IMR-90 (cell line): ENCODE measurements at regions not wholly inside any gene's neighbourhood (a gene's known extent, or its start where the extent isn't known, plus 50 kb on each side); places are given as distances from the start of the nearest gene placed in this dataset.

ENCODE experiments used
- ATAC-seq: fragments of 200-7000 bp; cut with Tn5 transposase; 2 replicates; pipeline ENCODE4 v1.9.1; 2020; ENCODE audit warnings: low read depth, mild to moderate bottlenecking, moderate library complexity
- BruUV-seq: library from RNA; stranded (reverse); fragments of 400-500 nt; replicated peaks from 2 replicates; lab custom pipeline; 2021; lab: Mats Ljungman, UMichigan
- CTCF ChIA-PET: fragments of 300-600 bp; formaldehyde crosslinking; extraction: SDS; loops from one replicate; lab custom pipeline; 2021; ENCODE audit warnings: antibody characterized with exemption; lab: Yijun Ruan, JAX
- POLR2A ChIA-PET: fragments of 300-600 bp; sonication (Branson Sonifier 250); formaldehyde crosslinking; loops from one replicate; lab custom pipeline; 2022; ENCODE audit warnings: antibody characterized with exemption; ENCODE audit not compliant: unreplicated experiment; lab: Charles Lee
- DNase-seq: peaks from one replicate; pipeline ENCODE4 v3.0.0; 2013
- H2AFZ ChIP-seq: replicated peaks from 2 replicates; pipeline ENCODE3; 2013; ENCODE audit warnings: low read length, mild to moderate bottlenecking; ENCODE audit not compliant: poor library complexity
- H2AK5ac ChIP-seq: 2 replicates; pipeline ENCODE4 v1.6.1; 2013; ENCODE audit warnings: low read depth, low read length, inconsistent platforms
- H2AK9ac ChIP-seq: replicated peaks from 2 replicates; pipeline ENCODE3; 2013; ENCODE audit warnings: mild to moderate bottlenecking, low read depth, low read length, moderate library complexity; ENCODE audit not compliant: poor library complexity
- H2BK120ac ChIP-seq: 2 replicates; pipeline ENCODE4 v1.6.1; 2013; ENCODE audit warnings: low read depth, low read length, inconsistent platforms
- H2BK15ac ChIP-seq: 3 replicates; pipeline ENCODE4 v1.6.1; 2013; ENCODE audit warnings: low read depth, low read length, inconsistent platforms
- H2BK20ac ChIP-seq: 2 replicates; pipeline ENCODE4 v1.6.1; 2013; ENCODE audit warnings: low read depth, mild to moderate bottlenecking, inconsistent platforms, low read length, moderate library complexity
- H2BK5ac ChIP-seq: 2 replicates; pipeline ENCODE4 v1.6.1; 2013; ENCODE audit warnings: mild to moderate bottlenecking, low read depth, low read length, inconsistent platforms; ENCODE audit not compliant: poor library complexity, severe bottlenecking
- H3K14ac ChIP-seq: replicated peaks from 2 replicates; pipeline ENCODE4 v1.6.1; 2013; ENCODE audit warnings: low read depth, low read length, inconsistent platforms
- H3K18ac ChIP-seq: 2 replicates; pipeline ENCODE4 v1.6.1; 2013; ENCODE audit warnings: low read depth, low read length, control low read depth
- H3K23ac ChIP-seq: 2 replicates; pipeline ENCODE4 v1.6.1; 2013; ENCODE audit warnings: low read depth, low read length, inconsistent platforms
- H3K27ac ChIP-seq: 2 replicates; pipeline ENCODE4 v1.5.1; 2013; ENCODE audit warnings: mild to moderate bottlenecking, control low read depth, low read length; ENCODE audit not compliant: insufficient read depth
- H3K27me3 ChIP-seq: 2 replicates; pipeline ENCODE4 v1.6.1; 2013; ENCODE audit warnings: low read length; ENCODE audit not compliant: control insufficient read depth, insufficient read depth
- H3K36me3 ChIP-seq: 2 replicates; pipeline ENCODE4 v1.6.1; 2013; ENCODE audit warnings: low read length, mixed read lengths; ENCODE audit not compliant: control insufficient read depth, insufficient read depth
- H3K4ac ChIP-seq: 2 replicates; pipeline ENCODE4 v1.6.1; 2013; ENCODE audit warnings: low read depth, low read length, inconsistent platforms
- H3K4me1 ChIP-seq: 2 replicates; pipeline ENCODE4 v1.6.1; 2013; ENCODE audit warnings: low read length, mixed read lengths; ENCODE audit not compliant: control insufficient read depth, insufficient read depth
- H3K4me2 ChIP-seq: 2 replicates; pipeline ENCODE4 v1.6.1; 2013; ENCODE audit warnings: low read depth, mild to moderate bottlenecking, control low read depth, low read length, moderate library complexity
- H3K4me3 ChIP-seq: 2 replicates; pipeline ENCODE4 v1.5.1; 2013; ENCODE audit warnings: low read depth, mild to moderate bottlenecking, control low read depth, low read length, moderate library complexity; ENCODE audit not compliant: insufficient read depth
- H3K56ac ChIP-seq: 2 replicates; pipeline ENCODE4 v1.6.1; 2013; ENCODE audit warnings: low read length, inconsistent platforms; ENCODE audit not compliant: insufficient read depth; ENCODE audit errors: extremely low read depth
- H3K79me1 ChIP-seq, 2 experiments: 2 replicates each; pipeline ENCODE4 v1.6.1; 2013; ENCODE audit warnings: low read length in 2 of 2, inconsistent platforms in 1 of 2, low read depth in 1 of 2
- H3K9ac ChIP-seq: 2 replicates; pipeline ENCODE4 v1.6.1; 2013; ENCODE audit warnings: low read depth, low read length, control low read depth
- H3K9me1 ChIP-seq: 2 replicates; pipeline ENCODE4 v1.6.1; 2013; ENCODE audit warnings: low read length, inconsistent platforms; ENCODE audit not compliant: insufficient read depth
- H3K9me3 ChIP-seq: 2 replicates; pipeline ENCODE4 v1.6.1; 2013; ENCODE audit warnings: low read length; ENCODE audit not compliant: control insufficient read depth, insufficient read depth
- H4K20me1 ChIP-seq: 2 replicates; pipeline ENCODE4 v1.6.1; 2013; ENCODE audit warnings: low read length, inconsistent platforms; ENCODE audit not compliant: insufficient read depth
- H4K5ac ChIP-seq: 2 replicates; pipeline ENCODE4 v1.6.1; 2013; ENCODE audit warnings: mild to moderate bottlenecking, low read depth, low read length, control low read depth
- H4K8ac ChIP-seq, 2 experiments: 2 replicates each; pipeline ENCODE4 v1.6.1; 2013; ENCODE audit warnings: low read depth in 2 of 2, low read length in 2 of 2, control low read depth in 1 of 2, inconsistent platforms in 1 of 2
- H4K91ac ChIP-seq: 2 replicates; pipeline ENCODE4 v1.6.1; 2013; ENCODE audit warnings: low read depth, low read length, inconsistent platforms; ENCODE audit not compliant: insufficient read depth
- BHLHE40 ChIP-seq: fragments of 150-350 bp; IDR thresholded peaks from 2 replicates; pipeline ENCODE4 v1.6.1; 2016; ENCODE audit warnings: mild to moderate bottlenecking, low read depth, low read length
- CEBPB ChIP-seq: IDR thresholded peaks from 2 replicates; pipeline ENCODE4 v1.6.1; 2012; ENCODE audit warnings: low read depth, low read length, improper control_type of control experiment
- CHD1 ChIP-seq: IDR thresholded peaks from 2 replicates; pipeline ENCODE4 v1.6.1; 2012; ENCODE audit warnings: low read depth, low read length, improper control_type of control experiment
- CTCF ChIP-seq: conservative IDR thresholded peaks from 2 replicates; pipeline ENCODE4 v1.5.1; 2012; ENCODE audit warnings: mild to moderate bottlenecking, low read depth, low read length, improper control_type of control experiment
- ELK1 ChIP-seq: fragments of 150-350 bp; IDR thresholded peaks from 2 replicates; pipeline ENCODE4 v1.6.1; 2016; ENCODE audit warnings: low read depth, mild to moderate bottlenecking, low read length, moderate library complexity, borderline replicate concordance
- FOS ChIP-seq: fragments of 150-350 bp; IDR thresholded peaks from 2 replicates; pipeline ENCODE4 v1.6.1; 2016; ENCODE audit warnings: low read depth, low read length
- MAFK ChIP-seq: IDR thresholded peaks from 2 replicates; pipeline ENCODE4 v1.6.1; 2012; ENCODE audit warnings: low read depth, low read length, improper control_type of control experiment
- MAZ ChIP-seq: IDR thresholded peaks from 2 replicates; pipeline ENCODE4 v1.6.1; 2012; ENCODE audit warnings: low read depth, mild to moderate bottlenecking, low read length, improper control_type of control experiment, moderate library complexity, borderline replicate concordance
- MXI1 ChIP-seq: IDR thresholded peaks from 2 replicates; pipeline ENCODE4 v1.6.1; 2012; ENCODE audit warnings: low read depth, mild to moderate bottlenecking, low read length, moderate library complexity, borderline replicate concordance
- NFE2L2 ChIP-seq: fragments of 150-350 bp; IDR thresholded peaks from 2 replicates; pipeline ENCODE4 v1.6.1; 2016; ENCODE audit warnings: low read depth, mild to moderate bottlenecking, low read length
- POLR2A ChIP-seq: IDR thresholded peaks from 2 replicates; pipeline ENCODE4 v1.6.1; 2012; ENCODE audit warnings: mild to moderate bottlenecking, low read depth, low read length
- RAD21 ChIP-seq: IDR thresholded peaks from 2 replicates; pipeline ENCODE4 v1.6.1; 2012; ENCODE audit warnings: low read length, improper control_type of control experiment
- RCOR1 ChIP-seq: IDR thresholded peaks from 2 replicates; pipeline ENCODE4 v1.6.1; 2012; ENCODE audit warnings: mild to moderate bottlenecking, low read length, improper control_type of control experiment; ENCODE audit not compliant: insufficient replicate concordance
- RFX5 ChIP-seq: IDR thresholded peaks from 2 replicates; pipeline ENCODE4 v1.8.0; 2012; ENCODE audit warnings: low read depth, mild to moderate bottlenecking, low read length, moderate library complexity
- SMC3 ChIP-seq: fragments of 150-350 bp; IDR thresholded peaks from 2 replicates; pipeline ENCODE4 v1.6.1; 2016; ENCODE audit warnings: low read depth, mild to moderate bottlenecking, antibody characterized with exemption, low read length, moderate library complexity
- WGBS, 2 experiments: methylation state at CpG; one replicate each; pipeline versions ENCODE4 v1.1.5 to v1.1.7; 2013; ENCODE audit warnings: missing lambda C conversion rate in 2 of 2; ENCODE audit not compliant: insufficient read length in 1 of 2; ENCODE audit errors: extremely low coverage in 2 of 2; 5-methylcytosine and 5-hydroxymethylcytosine counted together
- dilution Hi-C: fragments of 300-500 bp; cut with HindIII; formaldehyde crosslinking; loops from one replicate; pipeline ENCODE4 v1.14.3; 2018; ENCODE audit warnings: low sequenced_read_pairs; ENCODE audit not compliant: unreplicated experiment
- in situ Hi-C: fragments of 300-500 bp; cut with MboI; formaldehyde crosslinking; loops from 3 replicates; pipeline ENCODE4 v1.14.3; 2019; ENCODE audit warnings: low sequenced_read_pairs, inconsistent platforms, mixed read lengths
- intact Hi-C: fragments of 100-400 bp; cut with micrococcal nuclease; formaldehyde crosslinking; loops from 2 replicates; pipeline ENCODE4 v1.10.0; 2022

- dilution Hi-C loops = no loop called here
- no peaks in the 10 kb centered on the region for H4K20me1 ChIP-seq
- H2AK9ac ChIP-seq = no peak overlapping the region
- no peak overlapping the region for H2BK20ac ChIP-seq
- no peak overlapping the region for H2BK120ac ChIP-seq
- intact Hi-C loops = no loop called here
- H2AK5ac ChIP-seq = no peak overlapping the region
- no peak overlapping the region for H4K5ac ChIP-seq
- H4K91ac ChIP-seq = no peak overlapping the region
- no peak for TF ChIP-seq FOS
- TF ChIP-seq CHD1 = no peak
- no peak for TF ChIP-seq SMC3
- no peak for TF ChIP-seq ELK1
- TF ChIP-seq RFX5 = no peak
- TF ChIP-seq BHLHE40 = no peak
- TF ChIP-seq MAFK = no peak
- TF ChIP-seq CEBPB = no peak
- TF ChIP-seq MXI1 = no peak
- no peak for TF ChIP-seq CTCF
- TF ChIP-seq POLR2A = no peak
- no peak for TF ChIP-seq MAZ
- no peak for TF ChIP-seq NFE2L2
- no peak for TF ChIP-seq RAD21
- TF ChIP-seq RCOR1 = no peak
- no peak overlapping the region for H3K4me3 ChIP-seq
- ChIA-PET POLR2A (no interaction called here), CTCF (interaction anchor here (1.3 kb wide), 1 partner anchor 13 kb away, joined by 3 read pairs; no protein-coding TSS in a partner anchor)
- no peak overlapping the region for H3K27ac ChIP-seq
- DNase-seq (no peak), ATAC-seq (no peak)
- no peak overlapping the region for H2AFZ ChIP-seq
- no peak overlapping the region for H3K4me2 ChIP-seq
- BruUV-seq = no TSS peak
- H3K79me1 ChIP-seq = no peaks in the 10 kb centered on the region
- H3K9me1 ChIP-seq = no peaks in the 10 kb centered on the region
- in situ Hi-C loops = no loop called here
- H4K8ac ChIP-seq = no peak overlapping the region
- no peaks in the 10 kb centered on the region for H3K4me1 ChIP-seq
- H3K14ac ChIP-seq = no peak overlapping the region
- no peak overlapping the region for H3K9ac ChIP-seq
- H3K18ac ChIP-seq = no peak overlapping the region
- no peak overlapping the region for H2BK5ac ChIP-seq
- WGBS, 2 experiments = no CpG with 5 or more reads among the region's 2 CpGs
- H3K27me3 ChIP-seq = no peaks in the 10 kb centered on the region
- H3K56ac ChIP-seq = no peak overlapping the region
- no peak overlapping the region for H2BK15ac ChIP-seq
- H3K9me3 ChIP-seq = no peaks in the 10 kb centered on the region
- no peaks in the 10 kb centered on the region for H3K36me3 ChIP-seq
- H3K23ac ChIP-seq = no peak overlapping the region
- no peak overlapping the region for H3K4ac ChIP-seq
Observed at GRCh38 chr3:102356506-102356905, 78.3 kb upstream of the ZPLD1 start.
